ENCODE measurements at regions not wholly inside any gene's neighbourhood (a gene's known extent, or its start where the extent isn't known, plus 50 kb on each side); places are given as distances from the start of the nearest gene placed in this dataset.

GRCh38 chr13:98083507-98083906 lies 59.4 kb upstream of the FARP1 start:
- no peaks in the 10 kb centered on the region for H3K36me3 ChIP-seq (ENCODE audit: control insufficient read depth, insufficient read depth, low read length)
- no peak overlapping the region for H3K4me2 ChIP-seq (ENCODE audit: extremely low read depth, insufficient read depth, low read length)
- peak overlapping the region; percentile 24 for H3K27ac ChIP-seq (ENCODE audit: insufficient read depth, low read length)
- peaks cover 2% of the 10 kb centered on the region for H3K4me1 ChIP-seq (ENCODE audit: control insufficient read depth, extremely low read depth, insufficient read depth, low read length)
- H3K9me3 ChIP-seq (ENCODE audit: control insufficient read depth, insufficient read depth, low read depth, low read length): no peaks in the 10 kb centered on the region
- H3K9ac ChIP-seq (ENCODE audit: insufficient read depth, low read length): no peak overlapping the region
- no peaks in the 10 kb centered on the region for H4K20me1 ChIP-seq (ENCODE audit: control insufficient read depth, extremely low read depth, insufficient read depth, low read length)
- H3K4me3 ChIP-seq (replicated peaks in 1 of 4; ENCODE audit: control extremely low read depth in 1 of 4, insufficient read depth in 1 of 4, low read depth in 3 of 4, low read length in 4 of 4): no peak overlapping the region
- TF ChIP-seq CTCF (conservative IDR thresholded peaks at IDR 0.05 in 1 of 2, IDR thresholded peaks at IDR 0.05 in 1 of 2; ENCODE audit: low read depth in 1 of 2, low read length in 2 of 2): peak in 1 of 2 donors; percentile 6
- TF ChIP-seq EZH2 (IDR thresholded peaks at IDR 0.05; ENCODE audit: low read length, missing control alignments): no peak
- H2AFZ ChIP-seq (ENCODE audit: low read length): no peak overlapping the region
- no peaks in the 10 kb centered on the region for H3K79me2 ChIP-seq (ENCODE audit: control insufficient read depth, insufficient read depth, low read length)
- DNase-seq (ENCODE audit: low read depth in 2 of 2): peak; percentile 75 to 98
- no peaks in the 10 kb centered on the region for H3K27me3 ChIP-seq (ENCODE audit: control insufficient read depth, insufficient read depth, low read length)

GRCh38 chr13:98083936-98084335 lies 59.0 kb upstream of the FARP1 start:
- Histone ChIP-seq H3K27me3 (ENCODE audit: control insufficient read depth, insufficient read depth, low read length) (no peaks in the 10 kb centered on the region), H3K4me2 (ENCODE audit: extremely low read depth, insufficient read depth, low read length) (no peak overlapping the region), H3K4me3 (replicated peaks in 1 of 4; ENCODE audit: control extremely low read depth in 1 of 4, insufficient read depth in 1 of 4, low read depth in 3 of 4, low read length in 4 of 4) (no peak overlapping the region), H3K9me3 (ENCODE audit: control insufficient read depth, insufficient read depth, low read depth, low read length) (no peaks in the 10 kb centered on the region), H3K79me2 (ENCODE audit: control insufficient read depth, insufficient read depth, low read length) (no peaks in the 10 kb centered on the region), H4K20me1 (ENCODE audit: control insufficient read depth, extremely low read depth, insufficient read depth, low read length) (no peaks in the 10 kb centered on the region), H3K9ac (ENCODE audit: insufficient read depth, low read length) (no peak overlapping the region), H3K4me1 (ENCODE audit: control insufficient read depth, extremely low read depth, insufficient read depth, low read length) (peaks cover 2% of the 10 kb centered on the region), H2AFZ (ENCODE audit: low read length) (no peak overlapping the region), H3K27ac (ENCODE audit: insufficient read depth, low read length) (peak overlapping the region; percentile 24), H3K36me3 (ENCODE audit: control insufficient read depth, insufficient read depth, low read length) (no peaks in the 10 kb centered on the region)
- DNase-seq (ENCODE audit: low read depth in 2 of 2): no peak
- TF ChIP-seq EZH2 (IDR thresholded peaks at IDR 0.05; ENCODE audit: low read length, missing control alignments): no peak
- no peak for TF ChIP-seq CTCF (conservative IDR thresholded peaks at IDR 0.05 in 1 of 2, IDR thresholded peaks at IDR 0.05 in 1 of 2; ENCODE audit: low read depth in 1 of 2, low read length in 2 of 2)

- no peaks in the 10 kb centered on the region for H3K79me2 ChIP-seq (ENCODE audit: control insufficient read depth, insufficient read depth, low read length)
- no peaks in the 10 kb centered on the region for H3K27me3 ChIP-seq (ENCODE audit: control insufficient read depth, insufficient read depth, low read length)
- no peaks in the 10 kb centered on the region for H4K20me1 ChIP-seq (ENCODE audit: control insufficient read depth, extremely low read depth, insufficient read depth, low read length)
- H3K4me1 ChIP-seq (ENCODE audit: control insufficient read depth, extremely low read depth, insufficient read depth, low read length): no peaks in the 10 kb centered on the region
- no peak overlapping the region for H3K4me2 ChIP-seq (ENCODE audit: extremely low read depth, insufficient read depth, low read length)
- H3K36me3 ChIP-seq (ENCODE audit: control insufficient read depth, insufficient read depth, low read length): no peaks in the 10 kb centered on the region
- peak overlapping the region; percentile 55 for H3K27ac ChIP-seq (ENCODE audit: insufficient read depth, low read length)
- no peak overlapping the region for H3K9ac ChIP-seq (ENCODE audit: insufficient read depth, low read length)
- H2AFZ ChIP-seq (ENCODE audit: low read length): no peak overlapping the region
- H3K9me3 ChIP-seq (ENCODE audit: control insufficient read depth, insufficient read depth, low read depth, low read length): no peaks in the 10 kb centered on the region
- TF ChIP-seq CTCF (conservative IDR thresholded peaks at IDR 0.05 in 1 of 2, IDR thresholded peaks at IDR 0.05 in 1 of 2; ENCODE audit: low read depth in 1 of 2, low read length in 2 of 2) (no peak), EZH2 (IDR thresholded peaks at IDR 0.05; ENCODE audit: low read length, missing control alignments) (no peak)
- H3K4me3 ChIP-seq (replicated peaks in 1 of 4; ENCODE audit: control extremely low read depth in 1 of 4, insufficient read depth in 1 of 4, low read depth in 3 of 4, low read length in 4 of 4): no peak overlapping the region
- DNase-seq (ENCODE audit: low read depth in 2 of 2): peak in 1 of 2 donors; percentile 88
Measured at GRCh38 chr13:98089246-98089645, 53.6 kb upstream of the FARP1 start.

Data from fibroblast of lung (primary cell).